ENCODE measurements at regions not wholly inside any gene's neighbourhood (a gene's known extent, or its start where the extent isn't known, plus 50 kb on each side); places are given as distances from the start of the nearest gene placed in this dataset.

GRCh38 chr14:22081337-22081736 is 407.7 kb upstream of the OR4E1 start:
- Histone ChIP-seq H3K27me3 (ENCODE audit: insufficient read depth, low read depth, severe bottlenecking) (peaks cover 55% of the 10 kb centered on the region), H3K9me3 (ENCODE audit: severe bottlenecking) (no peaks in the 10 kb centered on the region), H3K36me3 (no peaks in the 10 kb centered on the region), H3K4me3 (ENCODE audit: low read depth, low read length) (no peak overlapping the region), H3K27ac (no peak overlapping the region)
- DNase-seq = no peak
- no peak for TF ChIP-seq CTCF (IDR thresholded peaks at IDR 0.05; ENCODE audit: low read depth, low read length)

GRCh38 chr14:22079766-22080165 is 406.1 kb upstream of the OR4E1 start:
- DNase-seq = no peak
- Histone ChIP-seq H3K36me3 (no peaks in the 10 kb centered on the region), H3K27ac (no peak overlapping the region), H3K27me3 (ENCODE audit: insufficient read depth, low read depth, severe bottlenecking) (peaks cover 60% of the 10 kb centered on the region), H3K4me3 (ENCODE audit: low read depth, low read length) (no peak overlapping the region), H3K9me3 (ENCODE audit: severe bottlenecking) (no peaks in the 10 kb centered on the region)
- no peak for TF ChIP-seq CTCF (IDR thresholded peaks at IDR 0.05; ENCODE audit: low read depth, low read length)

GRCh38 chr14:22073801-22074200 is 400.2 kb upstream of the OR4E1 start:
- H3K36me3 ChIP-seq = no peaks in the 10 kb centered on the region
- peaks cover 46% of the 10 kb centered on the region for H3K27me3 ChIP-seq (ENCODE audit: insufficient read depth, low read depth, severe bottlenecking)
- no peak overlapping the region for H3K4me3 ChIP-seq (ENCODE audit: low read depth, low read length)
- DNase-seq = no peak
- no peaks in the 10 kb centered on the region for H3K9me3 ChIP-seq (ENCODE audit: severe bottlenecking)
- no peak overlapping the region for H3K27ac ChIP-seq
- no peak for TF ChIP-seq CTCF (IDR thresholded peaks at IDR 0.05; ENCODE audit: low read depth, low read length)

- no peaks in the 10 kb centered on the region for H3K9me3 ChIP-seq (ENCODE audit: severe bottlenecking)
- H3K4me3 ChIP-seq (ENCODE audit: low read depth, low read length) = no peak overlapping the region
- TF ChIP-seq CTCF (IDR thresholded peaks at IDR 0.05; ENCODE audit: low read depth, low read length) = no peak
- DNase-seq = no peak
- H3K27me3 ChIP-seq (ENCODE audit: insufficient read depth, low read depth, severe bottlenecking) = peaks cover 52% of the 10 kb centered on the region
- H3K36me3 ChIP-seq = no peaks in the 10 kb centered on the region
- H3K27ac ChIP-seq = no peak overlapping the region
These were observed 397.4 kb upstream of the OR4E1 start for GRCh38 chr14:22071006-22071405.

- no peak for DNase-seq
- peaks cover 47% of the 10 kb centered on the region for H3K27me3 ChIP-seq (ENCODE audit: insufficient read depth, low read depth, severe bottlenecking)
- no peaks in the 10 kb centered on the region for H3K36me3 ChIP-seq
- TF ChIP-seq CTCF (IDR thresholded peaks at IDR 0.05; ENCODE audit: low read depth, low read length) = no peak
- no peak overlapping the region for H3K4me3 ChIP-seq (ENCODE audit: low read depth, low read length)
- no peak overlapping the region for H3K27ac ChIP-seq
- H3K9me3 ChIP-seq (ENCODE audit: severe bottlenecking) = no peaks in the 10 kb centered on the region
These were observed 396.7 kb upstream of the OR4E1 start for GRCh38 chr14:22070119-22070982.

GRCh38 chr14:22065347-22065746 is 391.7 kb upstream of the OR4E1 start:
- Histone ChIP-seq H3K36me3 (no peaks in the 10 kb centered on the region), H3K4me3 (ENCODE audit: low read depth, low read length) (no peak overlapping the region), H3K9me3 (ENCODE audit: severe bottlenecking) (no peaks in the 10 kb centered on the region), H3K27me3 (ENCODE audit: insufficient read depth, low read depth, severe bottlenecking) (peaks cover 54% of the 10 kb centered on the region), H3K27ac (no peak overlapping the region)
- no peak for TF ChIP-seq CTCF (IDR thresholded peaks at IDR 0.05; ENCODE audit: low read depth, low read length)
- DNase-seq = no peak
